Type B pancreatic cell (in vitro differentiated cells): ENCODE measurements at regions not wholly inside any gene's neighbourhood (a gene's known extent, or its start where the extent isn't known, plus 50 kb on each side); places are given as distances from the start of the nearest gene placed in this dataset.
"Not testable (repeated sequence)": the region's sequence is repeated elsewhere in the genome, so short reads cannot be mapped to it uniquely, and the experiment has no call there.

ENCODE experiments used
- DNase-seq: peaks from one replicate; pipeline ENCODE4 v3.0.0; 2021; ENCODE audit warnings: mixed read lengths; ENCODE audit not compliant: unreplicated experiment; ENCODE audit errors: extremely low spot score
- H3K27ac Mint-ChIP-seq: 2 replicates; pipeline ENCODE4 v1.8.0; 2021; ENCODE audit warnings: mild to moderate bottlenecking, mixed read lengths
- H3K27me3 Mint-ChIP-seq: 2 replicates; pipeline ENCODE4 v1.8.0; 2021; ENCODE audit warnings: mixed read lengths
- H3K36me3 Mint-ChIP-seq: 2 replicates; pipeline ENCODE4 v1.8.0; 2021; ENCODE audit warnings: mixed read lengths
- H3K4me1 Mint-ChIP-seq: one replicate; pipeline ENCODE4 v1.8.0; 2021; ENCODE audit warnings: mixed read lengths; ENCODE audit not compliant: unreplicated experiment
- H3K4me3 Mint-ChIP-seq: 2 replicates; pipeline ENCODE4 v1.8.0; 2021; ENCODE audit warnings: mild to moderate bottlenecking, mixed read lengths
- H3K9me3 Mint-ChIP-seq: 2 replicates; pipeline ENCODE4 v1.8.0; 2021; ENCODE audit warnings: mixed read lengths
- CTCF ChIP-seq: fragments of 200-600 bp; sonication (generic); conservative IDR thresholded peaks from 2 replicates; pipeline ENCODE4 v1.5.0; 2021; ENCODE audit warnings: antibody characterized with exemption, mild to moderate bottlenecking

DNA sequence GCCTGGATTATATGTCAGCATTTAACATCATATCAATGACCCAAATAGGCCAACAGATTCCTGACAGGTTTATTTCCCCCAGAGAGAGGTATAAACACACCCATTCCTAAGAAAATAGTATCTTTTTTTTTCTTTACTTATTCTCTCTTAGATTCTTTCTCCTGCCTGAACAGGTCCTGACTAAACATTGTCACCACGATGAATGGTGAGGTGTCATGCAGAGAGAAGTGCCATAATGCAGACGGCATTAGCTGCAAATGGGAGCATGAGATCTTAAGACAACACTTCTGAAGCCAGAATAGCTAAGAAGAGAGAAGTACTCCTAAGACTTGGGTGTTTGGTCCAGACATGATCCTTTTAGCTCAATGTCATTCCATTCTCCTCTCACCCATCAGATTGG, 131.3 kb downstream of the ZNF648 start:
- Mint-ChIP-seq H3K9me3 (peaks cover 5% of the 10 kb centered on the region), H3K4me3 (no peak overlapping the region), H3K27me3 (peaks cover 21% of the 10 kb centered on the region), H3K36me3 (no peaks in the 10 kb centered on the region), H3K27ac (no peak overlapping the region), H3K4me1 (no peaks in the 10 kb centered on the region)
- no peak for DNase-seq
- TF ChIP-seq CTCF: no peak

DNA sequence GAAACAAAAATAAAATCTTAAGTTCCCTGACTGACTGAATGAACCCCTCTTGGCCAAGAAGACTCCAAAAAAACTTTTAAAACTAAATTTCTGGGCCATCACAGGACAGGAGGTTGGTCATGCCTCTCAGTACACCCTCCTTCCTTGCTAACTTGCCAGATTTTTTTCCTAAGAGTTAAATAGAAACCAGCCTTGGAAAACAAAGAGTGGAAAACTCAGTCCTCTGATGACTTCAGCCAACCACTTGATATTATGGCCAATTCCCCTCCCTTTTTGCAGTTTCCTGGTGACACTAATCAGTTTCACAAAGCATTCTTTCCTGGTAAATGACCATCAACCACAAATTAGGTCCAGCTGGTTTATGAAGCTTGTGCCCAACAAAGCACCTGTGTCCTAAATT, 134.8 kb downstream of the ZNF648 start:
- H3K27ac Mint-ChIP-seq: no peak overlapping the region
- TF ChIP-seq CTCF: no peak

DNA sequence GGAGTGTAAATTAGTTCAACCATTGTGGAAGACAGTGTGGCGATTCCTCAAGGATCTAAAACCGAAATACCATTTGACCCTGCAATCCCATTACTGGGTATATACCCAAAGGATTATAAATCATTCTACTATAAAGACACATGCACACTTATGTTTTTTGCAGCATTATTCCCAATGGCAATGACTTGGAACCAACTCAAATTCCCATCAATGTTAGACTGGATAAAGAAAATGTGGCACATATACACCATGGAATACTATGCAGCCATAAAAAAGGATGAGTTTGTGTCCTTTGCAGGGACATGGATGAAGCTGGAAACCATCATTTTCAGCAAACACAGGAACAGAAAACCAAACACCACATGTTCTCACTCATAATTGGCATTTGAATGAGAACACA, 137.5 kb downstream of the ZNF648 start:
- not testable (repeated sequence) for H3K36me3 Mint-ChIP-seq, H3K9me3 Mint-ChIP-seq, H3K27ac Mint-ChIP-seq, DNase-seq, H3K4me1 Mint-ChIP-seq, H3K4me3 Mint-ChIP-seq
- peaks cover 25% of the 10 kb centered on the region for H3K27me3 Mint-ChIP-seq

More for the DNA sequence above, 134.8 kb downstream of the ZNF648 start:
- H3K9me3 Mint-ChIP-seq: peaks cover 10% of the 10 kb centered on the region
- peaks cover 25% of the 10 kb centered on the region for H3K27me3 Mint-ChIP-seq
- H3K36me3 Mint-ChIP-seq: no peaks in the 10 kb centered on the region
- no peak for DNase-seq
- no peaks in the 10 kb centered on the region for H3K4me1 Mint-ChIP-seq
- no peak overlapping the region for H3K4me3 Mint-ChIP-seq

DNA sequence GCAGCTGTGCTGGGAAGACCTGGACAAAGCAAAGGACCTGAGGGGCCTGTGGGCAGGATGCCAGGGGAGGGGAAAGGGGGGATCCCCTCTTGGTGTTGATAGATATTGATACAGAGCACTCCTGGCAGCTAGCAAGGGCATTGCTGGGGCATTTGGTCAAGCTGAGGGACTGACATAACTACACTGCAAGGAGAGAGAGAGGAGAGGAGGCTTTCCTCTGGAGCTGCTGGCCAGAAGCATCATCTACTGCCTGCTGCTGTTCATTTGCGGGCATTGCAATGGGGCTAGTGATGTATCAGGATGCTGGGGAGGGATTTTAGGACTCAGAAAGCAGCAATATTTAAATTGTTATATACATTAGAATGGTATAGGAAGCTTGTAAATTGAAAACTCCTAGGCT, 142.0 kb downstream of the ZNF648 start:
- H3K4me1 Mint-ChIP-seq: no peaks in the 10 kb centered on the region
- H3K4me3 Mint-ChIP-seq: no peak overlapping the region
- peak; percentile 24 for TF ChIP-seq CTCF
- H3K27ac Mint-ChIP-seq: no peak overlapping the region
- no peak for DNase-seq
- H3K27me3 Mint-ChIP-seq: peaks cover 6% of the 10 kb centered on the region
- H3K9me3 Mint-ChIP-seq: peaks cover under 1% of the 10 kb centered on the region
- H3K36me3 Mint-ChIP-seq: no peaks in the 10 kb centered on the region

- TF ChIP-seq CTCF: no peak
- no peak for DNase-seq
- Mint-ChIP-seq H3K9me3 (no peaks in the 10 kb centered on the region), H3K27ac (no peak overlapping the region), H3K27me3 (peaks cover 5% of the 10 kb centered on the region), H3K4me3 (no peak overlapping the region), H3K36me3 (no peaks in the 10 kb centered on the region), H3K4me1 (no peaks in the 10 kb centered on the region)
Observed at GRCh38 chr1:181918880-181919525, 142.5 kb downstream of the ZNF648 start.

- DNase-seq: no peak
- TF ChIP-seq CTCF: no peak
- H3K27ac Mint-ChIP-seq: no peak overlapping the region
- H3K36me3 Mint-ChIP-seq: no peaks in the 10 kb centered on the region
- no peaks in the 10 kb centered on the region for H3K9me3 Mint-ChIP-seq
- no peak overlapping the region for H3K4me3 Mint-ChIP-seq
- peaks cover 15% of the 10 kb centered on the region for H3K27me3 Mint-ChIP-seq
- H3K4me1 Mint-ChIP-seq: no peaks in the 10 kb centered on the region
Observed at GRCh38 chr1:181911715-181912114, 149.8 kb downstream of the ZNF648 start.
